ENCODE measurements at regions not wholly inside any gene's neighbourhood (a gene's known extent, or its start where the extent isn't known, plus 50 kb on each side); places are given as distances from the start of the nearest gene placed in this dataset.

DNA sequence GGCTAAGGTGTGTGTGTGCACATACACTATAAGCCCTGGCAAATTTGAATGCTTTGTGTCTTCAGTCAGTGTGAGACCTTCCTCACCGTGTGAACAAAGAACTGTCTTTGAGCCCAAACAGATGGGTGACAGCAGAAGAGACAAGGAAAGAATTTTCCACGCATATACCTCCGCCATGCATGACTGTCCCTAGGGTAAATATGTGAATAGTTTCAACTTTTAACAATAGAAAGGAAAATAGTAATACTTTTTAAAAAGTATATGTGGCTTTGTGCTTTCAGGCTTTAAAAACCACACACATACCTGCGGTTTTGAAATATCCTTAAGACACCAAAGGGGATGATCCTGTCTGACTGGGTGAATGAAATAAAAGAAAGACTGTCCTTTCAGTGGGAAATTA is 438.6 kb upstream of the MPDZ start:
- TF ChIP-seq, protein P1, sequence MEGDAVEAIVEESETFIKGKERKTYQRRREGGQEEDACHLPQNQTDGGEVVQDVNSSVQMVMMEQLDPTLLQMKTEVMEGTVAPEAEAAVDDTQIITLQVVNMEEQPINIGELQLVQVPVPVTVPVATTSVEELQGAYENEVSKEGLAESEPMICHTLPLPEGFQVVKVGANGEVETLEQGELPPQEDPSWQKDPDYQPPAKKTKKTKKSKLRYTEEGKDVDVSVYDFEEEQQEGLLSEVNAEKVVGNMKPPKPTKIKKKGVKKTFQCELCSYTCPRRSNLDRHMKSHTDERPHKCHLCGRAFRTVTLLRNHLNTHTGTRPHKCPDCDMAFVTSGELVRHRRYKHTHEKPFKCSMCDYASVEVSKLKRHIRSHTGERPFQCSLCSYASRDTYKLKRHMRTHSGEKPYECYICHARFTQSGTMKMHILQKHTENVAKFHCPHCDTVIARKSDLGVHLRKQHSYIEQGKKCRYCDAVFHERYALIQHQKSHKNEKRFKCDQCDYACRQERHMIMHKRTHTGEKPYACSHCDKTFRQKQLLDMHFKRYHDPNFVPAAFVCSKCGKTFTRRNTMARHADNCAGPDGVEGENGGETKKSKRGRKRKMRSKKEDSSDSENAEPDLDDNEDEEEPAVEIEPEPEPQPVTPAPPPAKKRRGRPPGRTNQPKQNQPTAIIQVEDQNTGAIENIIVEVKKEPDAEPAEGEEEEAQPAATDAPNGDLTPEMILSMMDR (IDR thresholded peaks at IDR 0.05; ENCODE audit: insufficient read depth, low read length) = no peak
- TF ChIP-seq GABPA (IDR thresholded peaks at IDR 0.05; ENCODE audit: low read depth) (no peak), POLR2AphosphoS5 (IDR thresholded peaks at IDR 0.05; ENCODE audit: low read depth) (no peak), SPI1 (IDR thresholded peaks at IDR 0.05; ENCODE audit: borderline replicate concordance, low read depth) (no peak)
- TF ChIP-seq, protein P2, sequence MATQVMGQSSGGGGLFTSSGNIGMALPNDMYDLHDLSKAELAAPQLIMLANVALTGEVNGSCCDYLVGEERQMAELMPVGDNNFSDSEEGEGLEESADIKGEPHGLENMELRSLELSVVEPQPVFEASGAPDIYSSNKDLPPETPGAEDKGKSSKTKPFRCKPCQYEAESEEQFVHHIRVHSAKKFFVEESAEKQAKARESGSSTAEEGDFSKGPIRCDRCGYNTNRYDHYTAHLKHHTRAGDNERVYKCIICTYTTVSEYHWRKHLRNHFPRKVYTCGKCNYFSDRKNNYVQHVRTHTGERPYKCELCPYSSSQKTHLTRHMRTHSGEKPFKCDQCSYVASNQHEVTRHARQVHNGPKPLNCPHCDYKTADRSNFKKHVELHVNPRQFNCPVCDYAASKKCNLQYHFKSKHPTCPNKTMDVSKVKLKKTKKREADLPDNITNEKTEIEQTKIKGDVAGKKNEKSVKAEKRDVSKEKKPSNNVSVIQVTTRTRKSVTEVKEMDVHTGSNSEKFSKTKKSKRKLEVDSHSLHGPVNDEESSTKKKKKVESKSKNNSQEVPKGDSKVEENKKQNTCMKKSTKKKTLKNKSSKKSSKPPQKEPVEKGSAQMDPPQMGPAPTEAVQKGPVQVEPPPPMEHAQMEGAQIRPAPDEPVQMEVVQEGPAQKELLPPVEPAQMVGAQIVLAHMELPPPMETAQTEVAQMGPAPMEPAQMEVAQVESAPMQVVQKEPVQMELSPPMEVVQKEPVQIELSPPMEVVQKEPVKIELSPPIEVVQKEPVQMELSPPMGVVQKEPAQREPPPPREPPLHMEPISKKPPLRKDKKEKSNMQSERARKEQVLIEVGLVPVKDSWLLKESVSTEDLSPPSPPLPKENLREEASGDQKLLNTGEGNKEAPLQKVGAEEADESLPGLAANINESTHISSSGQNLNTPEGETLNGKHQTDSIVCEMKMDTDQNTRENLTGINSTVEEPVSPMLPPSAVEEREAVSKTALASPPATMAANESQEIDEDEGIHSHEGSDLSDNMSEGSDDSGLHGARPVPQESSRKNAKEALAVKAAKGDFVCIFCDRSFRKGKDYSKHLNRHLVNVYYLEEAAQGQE (IDR thresholded peaks at IDR 0.05; ENCODE audit: insufficient replicate concordance, low read depth) = no peak
